GM23338 (cell line): ENCODE measurements at regions not wholly inside any gene's neighbourhood (a gene's known extent, or its start where the extent isn't known, plus 50 kb on each side); places are given as distances from the start of the nearest gene placed in this dataset.

Experiments
- ATAC-seq: fragments of 200-7000 bp; cut with Tn5 transposase; 3 replicates; pipeline ENCODE4 v1.9.1; 2020
- DNase-seq: peaks from one replicate; pipeline ENCODE4 v3.0.0-alpha.2; 2015; ENCODE audit warnings: low spot score
- H2AFZ ChIP-seq: fragments of 200-600 bp; sonication (generic); 2 replicates; pipeline ENCODE4 v1.8.0; 2016; ENCODE audit warnings: antibody characterized with exemption, mild to moderate bottlenecking, moderate library complexity
- H3F3A ChIP-seq: fragments of 200-600 bp; sonication (generic); replicated peaks from 2 replicates; pipeline ENCODE4 v1.8.0; 2017; ENCODE audit warnings: antibody characterized with exemption, mixed run types, low read depth
- H3K27ac ChIP-seq: fragments of 200-600 bp; sonication (generic); 2 replicates; pipeline ENCODE4 v1.6.1; 2016; ENCODE audit warnings: low read depth
- H3K27me3 ChIP-seq: fragments of 200-600 bp; sonication (generic); 2 replicates; pipeline ENCODE4 v1.8.0; 2016; ENCODE audit warnings: mild to moderate bottlenecking, mixed run types, moderate library complexity; ENCODE audit not compliant: insufficient read depth
- H3K36me3 ChIP-seq: fragments of 200-600 bp; sonication (generic); 2 replicates; pipeline ENCODE4 v1.8.0; 2016; ENCODE audit warnings: mild to moderate bottlenecking; ENCODE audit not compliant: insufficient read depth
- H3K4me1 ChIP-seq: fragments of 200-600 bp; sonication (generic); 2 replicates; pipeline ENCODE4 v1.8.0; 2016; ENCODE audit warnings: mild to moderate bottlenecking, moderate library complexity; ENCODE audit not compliant: insufficient read depth
- H3K4me2 ChIP-seq: fragments of 200-600 bp; sonication (generic); 2 replicates; pipeline ENCODE4 v1.7.1; 2017; ENCODE audit warnings: mixed run types
- H3K4me3 ChIP-seq: fragments of 200-600 bp; sonication (generic); 2 replicates; pipeline ENCODE4 v1.6.1; 2016; ENCODE audit warnings: mixed run types
- H3K79me2 ChIP-seq: fragments of 200-600 bp; sonication (generic); replicated peaks from 2 replicates; pipeline ENCODE4 v1.8.0; 2017; ENCODE audit warnings: mild to moderate bottlenecking; ENCODE audit not compliant: insufficient read depth
- H3K9me2 ChIP-seq: fragments of 200-600 bp; sonication (generic); 2 replicates; pipeline ENCODE4 v1.8.0; 2017; ENCODE audit not compliant: insufficient read depth
- H4K20me1 ChIP-seq: fragments of 200-600 bp; sonication (generic); replicated peaks from 2 replicates; pipeline ENCODE4 v1.8.0; 2017; ENCODE audit warnings: mild to moderate bottlenecking; ENCODE audit not compliant: insufficient read depth
- H3K27ac Mint-ChIP-seq: 2 replicates; pipeline ENCODE4 v1.8.0; 2020; ENCODE audit warnings: inconsistent platforms, mild to moderate bottlenecking, moderate library complexity, mixed read lengths
- H3K27me3 Mint-ChIP-seq: 3 replicates; pipeline ENCODE4 v1.8.0; 2022; ENCODE audit warnings: low read depth, mild to moderate bottlenecking, moderate library complexity, mixed read lengths, inconsistent platforms; ENCODE audit not compliant: insufficient read depth, poor library complexity
- H3K36me3 Mint-ChIP-seq: 3 replicates; pipeline ENCODE4 v1.8.0; 2021; ENCODE audit warnings: low read depth, mild to moderate bottlenecking, inconsistent platforms, moderate library complexity, mixed read lengths
- H3K4me1 Mint-ChIP-seq: 3 replicates; pipeline ENCODE4 v1.8.0; 2020; ENCODE audit warnings: mild to moderate bottlenecking, inconsistent platforms, mixed read lengths
- H3K4me3 Mint-ChIP-seq: 3 replicates; pipeline ENCODE4 v1.8.0; 2021; ENCODE audit warnings: moderate library complexity, mild to moderate bottlenecking, inconsistent platforms, mixed read lengths
- H3K9me3 Mint-ChIP-seq: 3 replicates; pipeline ENCODE4 v1.8.0; 2020; ENCODE audit warnings: moderate library complexity, mild to moderate bottlenecking, inconsistent platforms, mixed read lengths
- CREB1 ChIP-seq: fragments of 250-450 bp; sonication (Bioruptor Pico); IDR thresholded peaks from 2 replicates; pipeline ENCODE4 v1.5.0; 2020; ENCODE audit warnings: low read depth, mild to moderate bottlenecking, moderate library complexity
- CTCF ChIP-seq, 2 experiments: fragments of 200-600 bp in 1 of 2; sonication (generic) in 1 of 2; conservative IDR thresholded peaks; 2 replicates each; pipeline versions ENCODE4 v1.5.1 to v1.6.1; 2016 to 2017; ENCODE audit warnings: antibody characterized with exemption in 2 of 2, low read depth in 2 of 2, mild to moderate bottlenecking in 2 of 2, moderate library complexity in 1 of 2
- EZH2 ChIP-seq: fragments of 200-600 bp; sonication (generic); IDR thresholded peaks from one replicate; pipeline ENCODE4 v1.8.0; 2017; ENCODE audit warnings: antibody characterized with exemption, mild to moderate bottlenecking, low read depth; ENCODE audit not compliant: unreplicated experiment
- EZH2phosphoT487 ChIP-seq: fragments of 200-600 bp; sonication (generic); IDR thresholded peaks from one replicate; pipeline ENCODE4 v1.8.1; 2018; ENCODE audit warnings: antibody characterized with exemption; ENCODE audit not compliant: unreplicated experiment
- NANOG ChIP-seq: IDR thresholded peaks from 2 replicates; pipeline ENCODE4 v1.6.1; 2016; ENCODE audit warnings: antibody characterized with exemption, borderline replicate concordance
- POLR2AphosphoS5 ChIP-seq: IDR thresholded peaks from 2 replicates; pipeline ENCODE4 v1.6.1; 2016; ENCODE audit warnings: antibody characterized with exemption, low read depth
- REST ChIP-seq: IDR thresholded peaks from one replicate; pipeline ENCODE4 v1.6.1; 2018; ENCODE audit warnings: antibody characterized with exemption; ENCODE audit not compliant: unreplicated experiment
- STAT1 ChIP-seq: IDR thresholded peaks from one replicate; pipeline ENCODE4 v1.6.1; 2016; ENCODE audit warnings: antibody characterized with exemption; ENCODE audit not compliant: unreplicated experiment
- ZNF114 ChIP-seq: fragments of 250-450 bp; sonication (Bioruptor Pico); IDR thresholded peaks from 2 replicates; pipeline ENCODE4 v1.5.0; 2020; ENCODE audit warnings: mild to moderate bottlenecking, moderate library complexity
- TF ChIP-seq, protein P1 (sequence below): IDR thresholded peaks from 2 replicates; pipeline ENCODE4 v1.6.1; 2016; ENCODE audit warnings: antibody characterized with exemption

DNA sequence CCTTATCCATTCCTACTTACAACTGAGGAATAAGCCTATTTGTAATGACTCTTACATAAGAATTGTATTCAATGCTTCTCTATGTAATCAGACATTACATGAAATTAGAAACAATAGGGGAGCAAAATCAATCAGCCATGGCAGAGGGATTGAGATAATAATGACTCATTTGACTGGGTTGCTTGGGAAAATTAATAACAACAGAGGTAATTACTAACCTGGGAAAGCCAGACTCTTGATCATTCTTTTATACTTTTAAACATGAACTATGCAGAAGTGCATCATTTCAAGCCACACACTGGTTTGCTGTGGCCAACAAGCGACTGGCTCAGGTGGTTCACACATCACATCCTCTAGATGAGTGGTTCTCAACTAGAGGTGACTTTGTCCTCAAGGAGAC, 126.3 kb upstream of the CRBN start (continued):
- TF ChIP-seq CTCF (conservative IDR thresholded peaks at IDR 0.05; ENCODE audit: low read depth in 2 of 2) = no peak
- TF ChIP-seq, protein P1, sequence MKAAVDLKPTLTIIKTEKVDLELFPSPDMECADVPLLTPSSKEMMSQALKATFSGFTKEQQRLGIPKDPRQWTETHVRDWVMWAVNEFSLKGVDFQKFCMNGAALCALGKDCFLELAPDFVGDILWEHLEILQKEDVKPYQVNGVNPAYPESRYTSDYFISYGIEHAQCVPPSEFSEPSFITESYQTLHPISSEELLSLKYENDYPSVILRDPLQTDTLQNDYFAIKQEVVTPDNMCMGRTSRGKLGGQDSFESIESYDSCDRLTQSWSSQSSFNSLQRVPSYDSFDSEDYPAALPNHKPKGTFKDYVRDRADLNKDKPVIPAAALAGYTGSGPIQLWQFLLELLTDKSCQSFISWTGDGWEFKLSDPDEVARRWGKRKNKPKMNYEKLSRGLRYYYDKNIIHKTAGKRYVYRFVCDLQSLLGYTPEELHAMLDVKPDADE = no peak
- no peak for TF ChIP-seq EZH2phosphoT487
- TF ChIP-seq CREB1 (CRISPR knock-in tag) = no peak
- TF ChIP-seq EZH2 = no peak
- no peak for TF ChIP-seq POLR2AphosphoS5
- no peak for TF ChIP-seq ZNF114
- TF ChIP-seq STAT1 = no peak
- TF ChIP-seq REST = no peak

- H3K27ac Mint-ChIP-seq = no peak overlapping the region
- H3K27me3 Mint-ChIP-seq = peaks cover 1% of the 10 kb centered on the region
- Histone ChIP-seq H3K36me3 (no peaks in the 10 kb centered on the region), H3K79me2 (no peaks in the 10 kb centered on the region), H3K4me1 (no peaks in the 10 kb centered on the region; the same call in 1 of the 2 replicates), H3K9me2 (no peaks in the 10 kb centered on the region), H3F3A (no peaks in the 10 kb centered on the region), H3K27me3 (no peaks in the 10 kb centered on the region), H3K4me3 (no peak overlapping the region), H2AFZ (no peak overlapping the region), H4K20me1 (no peaks in the 10 kb centered on the region), H3K27ac (no peak overlapping the region), H3K4me2 (no peak overlapping the region)
- H3K4me3 Mint-ChIP-seq = no peak overlapping the region
- TF ChIP-seq NANOG = no peak
- TF ChIP-seq CREB1 (CRISPR knock-in tag) = no peak
- TF ChIP-seq EZH2phosphoT487 = no peak
- TF ChIP-seq, protein P1 = no peak
- no peak for TF ChIP-seq REST
- no peak for DNase-seq
- H3K9me3 Mint-ChIP-seq = peaks cover 97% of the 10 kb centered on the region
- H3K4me1 Mint-ChIP-seq = no peaks in the 10 kb centered on the region
- ATAC-seq = no peak
- H3K36me3 Mint-ChIP-seq = peaks cover 33% of the 10 kb centered on the region
Measured at GRCh38 chr3:3305084-3305483, 125.6 kb upstream of the CRBN start.
